ENCODE measurements at regions not wholly inside any gene's neighbourhood (a gene's known extent, or its start where the extent isn't known, plus 50 kb on each side); places are given as distances from the start of the nearest gene placed in this dataset.
A peak's percentile ranks its signal among the peaks of the same experiment; 100 is the strongest.

GRCh38 chr16:86664522-86665318, 86.4 kb downstream of the FOXL1 start:
- DNase-seq: no peak

- no peak for DNase-seq
These were observed 86.9 kb downstream of the FOXL1 start for GRCh38 chr16:86665319-86665675.

- no peak for DNase-seq
These were observed 87.6 kb downstream of the FOXL1 start for GRCh38 chr16:86665929-86666328.

GRCh38 chr16:86667035-86667434, 88.7 kb downstream of the FOXL1 start:
- no peak for DNase-seq

- DNase-seq: no peak
These were observed 90.0 kb downstream of the FOXL1 start for GRCh38 chr16:86668136-86668910.

GRCh38 chr16:86669285-86669805, 91.0 kb downstream of the FOXL1 start:
- no peak for DNase-seq

- peak; percentile 52 for DNase-seq
These were observed 91.8 kb downstream of the FOXL1 start for GRCh38 chr16:86669937-86670749.

- DNase-seq: no peak
These were observed 92.4 kb downstream of the FOXL1 start for GRCh38 chr16:86670750-86671234.

GRCh38 chr16:86671486-86672178, 93.3 kb downstream of the FOXL1 start:
- peak; percentile 64 for DNase-seq

GRCh38 chr16:86672179-86672863, 94.0 kb downstream of the FOXL1 start:
- peak; percentile 47 for DNase-seq

GRCh38 chr16:86673090-86673955, 95.0 kb downstream of the FOXL1 start:
- no peak for DNase-seq

GRCh38 chr16:86673956-86674453, 95.7 kb downstream of the FOXL1 start:
- DNase-seq: no peak

- no peak for DNase-seq
These were observed 97.9 kb downstream of the FOXL1 start for GRCh38 chr16:86676254-86676670.

- no peak for DNase-seq
These were observed 101.1 kb downstream of the FOXL1 start for GRCh38 chr16:86679490-86679889.

- DNase-seq: no peak
These were observed 101.8 kb downstream of the FOXL1 start for GRCh38 chr16:86680162-86680561.

GRCh38 chr16:86680661-86681030, 102.3 kb downstream of the FOXL1 start:
- no peak for DNase-seq

GRCh38 chr16:86681031-86681756, 102.8 kb downstream of the FOXL1 start:
- DNase-seq: no peak

- no peak for DNase-seq
These were observed 103.4 kb downstream of the FOXL1 start for GRCh38 chr16:86681757-86682106.

GRCh38 chr16:86682219-86682904, 104.0 kb downstream of the FOXL1 start:
- no peak for DNase-seq
